Thyroid gland (tissue), 4 donors: ENCODE measurements at regions not wholly inside any gene's neighbourhood (a gene's known extent, or its start where the extent isn't known, plus 50 kb on each side); places are given as distances from the start of the nearest gene placed in this dataset.

Experiments used
- DNase-seq, 2 donors: peaks; one replicate each; pipeline ENCODE4 v3.0.0-alpha.2; 2019
- H3K27ac ChIP-seq, 3 donors: fragments of 200-600 bp; sonication (generic); 1 replicate in 2 of 3; 2 replicates in 1 of 3; pipeline ENCODE4 v1.5.1; 2016 to 2019; ENCODE audit warnings: mild to moderate bottlenecking in 1 of 3, moderate library complexity in 1 of 3
- H3K27me3 ChIP-seq: fragments of 200-600 bp; sonication (generic); one replicate; pipeline ENCODE4 v1.5.1; 2019
- H3K36me3 ChIP-seq, 2 donors: fragments of 200-600 bp; sonication (generic); one replicate each; pipeline ENCODE4 v1.5.1; 2016 to 2019
- H3K4me1 ChIP-seq, 2 donors: fragments of 200-600 bp; sonication (generic); one replicate each; pipeline ENCODE4 v1.5.1; 2017 to 2019
- H3K4me3 ChIP-seq, 3 donors: fragments of 200-600 bp; sonication (generic); replicated peaks in 1 of 3; 1 replicate in 2 of 3; 2 replicates in 1 of 3; pipeline ENCODE4 v1.5.1; 2016; ENCODE audit warnings: mild to moderate bottlenecking in 1 of 3
- H3K9me3 ChIP-seq: fragments of 200-600 bp; sonication (generic); one replicate; pipeline ENCODE4 v1.5.1; 2017
- POLR2A ChIP-seq, 2 donors: fragments of 450-650 bp; IDR thresholded peaks; one replicate each; pipeline ENCODE4 v1.6.1; 2017; ENCODE audit warnings: antibody characterized with exemption in 2 of 2, mild to moderate bottlenecking in 2 of 2, moderate library complexity in 1 of 2
- WGBS, 2 donors: methylation state at CpG; one replicate each; pipeline ENCODE4 v1.1.5; 2017; 5-methylcytosine and 5-hydroxymethylcytosine counted together
- intact Hi-C: fragments of 100-400 bp; cut with DNase I; formaldehyde crosslinking; loops from one replicate; pipeline ENCODE4 v1.15.1; 2023
- TF ChIP-seq, protein P1 (sequence below), 6 experiments: fragments of 200-600 bp in 3 of 6; fragments of 450-650 bp in 3 of 6; sonication (generic) in 3 of 6; IDR thresholded peaks; one replicate each; pipeline ENCODE4 v1.5.1; 2016 to 2019; ENCODE audit warnings: antibody characterized with exemption in 6 of 6, mild to moderate bottlenecking in 2 of 6, inconsistent platforms in 1 of 6, moderate library complexity in 1 of 6

DNA sequence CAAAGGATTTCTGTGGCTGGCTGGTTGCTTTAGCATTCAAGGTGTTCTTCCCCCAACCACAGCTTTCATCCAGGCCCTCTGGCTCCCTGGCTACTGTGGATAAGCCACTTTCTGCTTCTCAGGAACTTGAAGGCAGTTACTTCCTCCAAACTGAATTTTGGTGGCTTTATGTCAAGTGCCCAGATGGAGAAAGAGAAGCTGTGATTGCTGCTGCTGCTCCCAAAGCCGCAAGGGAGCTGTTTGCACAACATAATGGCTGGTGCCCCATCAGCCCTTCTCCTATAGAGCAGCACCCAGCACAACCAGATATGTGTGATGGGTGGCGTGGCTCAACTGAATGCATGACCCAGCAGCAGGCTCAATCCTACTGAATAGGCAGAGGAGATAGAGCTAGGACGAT, 465.2 kb downstream of the MAFB start:
- intact Hi-C loops: no loop called here
- WGBS, 2 donors: 84 to 91% methylated on average over 3 of the region's 3 CpGs
- H3K4me1 ChIP-seq: no peaks in the 10 kb centered on the region
- no peak overlapping the region for H3K27ac ChIP-seq
- H3K4me3 ChIP-seq: no peak overlapping the region
- no peaks in the 10 kb centered on the region for H3K27me3 ChIP-seq
- no peak for DNase-seq
- TF ChIP-seq, protein P1, sequence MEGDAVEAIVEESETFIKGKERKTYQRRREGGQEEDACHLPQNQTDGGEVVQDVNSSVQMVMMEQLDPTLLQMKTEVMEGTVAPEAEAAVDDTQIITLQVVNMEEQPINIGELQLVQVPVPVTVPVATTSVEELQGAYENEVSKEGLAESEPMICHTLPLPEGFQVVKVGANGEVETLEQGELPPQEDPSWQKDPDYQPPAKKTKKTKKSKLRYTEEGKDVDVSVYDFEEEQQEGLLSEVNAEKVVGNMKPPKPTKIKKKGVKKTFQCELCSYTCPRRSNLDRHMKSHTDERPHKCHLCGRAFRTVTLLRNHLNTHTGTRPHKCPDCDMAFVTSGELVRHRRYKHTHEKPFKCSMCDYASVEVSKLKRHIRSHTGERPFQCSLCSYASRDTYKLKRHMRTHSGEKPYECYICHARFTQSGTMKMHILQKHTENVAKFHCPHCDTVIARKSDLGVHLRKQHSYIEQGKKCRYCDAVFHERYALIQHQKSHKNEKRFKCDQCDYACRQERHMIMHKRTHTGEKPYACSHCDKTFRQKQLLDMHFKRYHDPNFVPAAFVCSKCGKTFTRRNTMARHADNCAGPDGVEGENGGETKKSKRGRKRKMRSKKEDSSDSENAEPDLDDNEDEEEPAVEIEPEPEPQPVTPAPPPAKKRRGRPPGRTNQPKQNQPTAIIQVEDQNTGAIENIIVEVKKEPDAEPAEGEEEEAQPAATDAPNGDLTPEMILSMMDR (IDR thresholded peaks at IDR 0.05): no peak
- no peak for TF ChIP-seq POLR2A (IDR thresholded peaks at IDR 0.05)
- no peaks in the 10 kb centered on the region for H3K36me3 ChIP-seq
- H3K9me3 ChIP-seq: no peaks in the 10 kb centered on the region

DNA sequence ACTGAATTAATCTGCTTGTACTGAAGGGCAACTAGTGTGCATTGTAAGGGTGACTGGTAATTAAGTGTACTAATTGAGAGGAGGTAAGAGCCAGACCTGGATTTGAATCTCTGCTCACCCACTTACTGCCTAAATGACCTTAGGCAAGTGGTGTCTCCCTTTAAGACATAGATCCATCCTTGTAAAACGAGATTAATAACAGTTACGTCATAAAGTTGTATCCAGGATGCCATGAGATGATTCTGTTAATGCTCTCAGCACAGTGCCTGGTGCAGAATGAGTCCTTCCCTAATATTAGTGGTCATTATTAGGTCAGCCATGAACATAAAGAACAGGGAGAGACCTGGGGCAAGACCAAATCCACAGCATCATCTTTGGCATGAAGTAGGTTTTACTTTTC, 470.1 kb downstream of the MAFB start:
- Histone ChIP-seq H3K27ac (no peak overlapping the region), H3K9me3 (no peaks in the 10 kb centered on the region), H3K27me3 (no peaks in the 10 kb centered on the region), H3K4me3 (no peak overlapping the region), H3K36me3 (no peaks in the 10 kb centered on the region), H3K4me1 (no peaks in the 10 kb centered on the region)
- intact Hi-C loops: no loop called here
- DNase-seq: no peak
- TF ChIP-seq POLR2A (IDR thresholded peaks at IDR 0.05): no peak
- TF ChIP-seq, protein P1 (IDR thresholded peaks at IDR 0.05): no peak
- 69 to 70% methylated on average over 2 of the region's 2 CpGs for WGBS, 2 donors

DNA sequence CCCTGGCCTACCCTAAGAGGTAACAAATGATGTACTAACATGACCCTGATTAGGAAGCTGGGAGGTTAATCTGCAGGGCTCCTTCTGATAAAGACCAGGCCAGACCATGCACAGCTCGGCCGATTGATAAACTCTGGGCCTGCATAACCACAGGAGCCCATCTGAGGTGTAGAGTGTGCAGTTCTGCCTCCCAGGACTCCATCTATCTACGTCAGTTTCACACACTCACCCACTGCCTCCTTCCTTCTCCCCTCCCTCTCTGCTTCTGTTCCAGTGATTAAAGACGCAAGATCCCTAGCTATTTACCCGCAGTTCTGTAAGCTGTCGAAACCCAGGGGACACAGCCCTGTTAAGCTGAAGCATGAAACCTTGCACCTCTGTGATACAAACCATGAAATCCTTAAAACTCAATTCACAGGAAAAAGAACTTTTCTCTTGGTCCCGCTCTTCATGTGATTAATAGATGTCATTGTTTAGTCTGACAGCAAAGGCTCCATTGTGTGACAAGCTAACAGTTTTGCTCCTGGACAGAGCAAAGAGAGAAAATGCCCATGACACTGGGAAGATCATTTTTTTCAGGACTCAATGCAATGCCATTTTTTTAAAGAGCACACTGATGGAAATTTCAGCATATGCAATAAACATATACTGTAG, 470.6 kb downstream of the MAFB start:
- Histone ChIP-seq H3K4me3 (no peak overlapping the region), H3K36me3 (no peaks in the 10 kb centered on the region), H3K4me1 (no peaks in the 10 kb centered on the region), H3K27ac (no peak overlapping the region), H3K9me3 (no peaks in the 10 kb centered on the region), H3K27me3 (no peaks in the 10 kb centered on the region)
- TF ChIP-seq POLR2A (IDR thresholded peaks at IDR 0.05): no peak
- TF ChIP-seq, protein P1 (IDR thresholded peaks at IDR 0.05): no peak
- 65 to 71% methylated on average over 7 of the region's 7 CpGs for WGBS, 2 donors
- DNase-seq: no peak
- intact Hi-C loops: no loop called here

DNA sequence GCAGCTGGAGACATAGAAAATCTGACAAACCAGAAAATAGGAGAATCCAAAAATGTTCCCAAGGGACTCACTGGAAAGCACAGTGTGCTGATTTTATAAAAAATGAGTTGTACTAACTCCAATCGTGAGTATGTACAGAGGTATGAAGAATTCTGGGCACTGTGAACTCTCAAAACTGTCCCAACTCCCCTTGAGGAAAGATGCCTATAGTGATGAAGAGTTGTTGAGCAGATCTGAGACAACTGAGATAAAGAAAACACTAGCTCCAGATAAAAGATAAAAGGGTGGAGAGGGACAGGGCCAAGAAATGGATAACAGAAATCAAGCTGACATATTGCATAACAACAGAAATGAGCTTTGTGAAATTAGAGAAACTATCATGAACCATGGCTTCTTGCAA, 481.4 kb downstream of the MAFB start:
- 45 to 57% methylated on average over 1 of the region's 1 CpG for WGBS, 2 donors
- H3K36me3 ChIP-seq: no peaks in the 10 kb centered on the region

DNA sequence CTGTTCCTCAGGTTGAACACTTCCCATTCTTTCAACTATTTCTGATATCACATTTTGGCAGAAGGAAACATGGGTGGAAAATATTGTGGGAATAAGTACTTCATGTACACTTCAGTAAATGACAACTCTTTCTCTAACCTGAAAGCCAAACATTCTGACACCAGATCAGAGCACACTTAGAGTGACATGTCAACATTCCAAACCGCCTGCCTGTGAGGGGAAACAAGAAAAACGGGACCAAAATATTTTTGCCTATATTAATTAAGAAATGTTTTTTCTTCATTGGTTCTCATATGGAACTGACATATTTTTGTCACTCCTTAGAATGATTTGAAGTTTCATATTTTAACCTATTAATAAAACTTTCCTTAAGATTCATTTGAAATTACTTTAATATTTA, 483.1 kb downstream of the MAFB start:
- no peak for DNase-seq
- TF ChIP-seq, protein P1 (IDR thresholded peaks at IDR 0.05): no peak
- TF ChIP-seq POLR2A (IDR thresholded peaks at IDR 0.05): no peak
- no peak overlapping the region for H3K27ac ChIP-seq
- no peaks in the 10 kb centered on the region for H3K9me3 ChIP-seq
- H3K27me3 ChIP-seq: no peaks in the 10 kb centered on the region
- intact Hi-C loops: no loop called here
- 48 to 54% methylated on average over 2 of the region's 2 CpGs for WGBS, 2 donors
- H3K4me3 ChIP-seq: no peak overlapping the region
- H3K4me1 ChIP-seq: no peaks in the 10 kb centered on the region
- H3K36me3 ChIP-seq: no peaks in the 10 kb centered on the region

More for the DNA sequence above, 481.4 kb downstream of the MAFB start:
- Histone ChIP-seq H3K4me1 (no peaks in the 10 kb centered on the region), H3K27ac (no peak overlapping the region), H3K4me3 (no peak overlapping the region), H3K9me3 (no peaks in the 10 kb centered on the region), H3K27me3 (no peaks in the 10 kb centered on the region)
- TF ChIP-seq POLR2A (IDR thresholded peaks at IDR 0.05): no peak
- intact Hi-C loops: no loop called here
- DNase-seq: no peak
